ENCODE measurements at regions not wholly inside any gene's neighbourhood (a gene's known extent, or its start where the extent isn't known, plus 50 kb on each side); places are given as distances from the start of the nearest gene placed in this dataset.
"Not testable (repeated sequence)": the region's sequence is repeated elsewhere in the genome, so short reads cannot be mapped to it uniquely, and the experiment has no call there.

GRCh38 chr1:60847855-60848582, 234.3 kb upstream of the NFIA start:
- no peak for DNase-seq

GRCh38 chr1:60847391-60847790, 235.0 kb upstream of the NFIA start:
- no peak for DNase-seq

GRCh38 chr1:60845659-60846058, 236.7 kb upstream of the NFIA start:
- DNase-seq, result not testable (repeated sequence)

GRCh38 chr1:60842304-60842703, 240.1 kb upstream of the NFIA start:
- DNase-seq, result no peak

GRCh38 chr1:60841116-60842046, 241.0 kb upstream of the NFIA start:
- DNase-seq, result no peak

GRCh38 chr1:60840476-60840875, 241.9 kb upstream of the NFIA start:
- DNase-seq, result not testable (repeated sequence)

GRCh38 chr1:60835649-60836048, 246.7 kb upstream of the NFIA start:
- DNase-seq, result no peak

GRCh38 chr1:60833173-60833572, 249.2 kb upstream of the NFIA start:
- no peak for DNase-seq

GRCh38 chr1:60832367-60832766, 250.0 kb upstream of the NFIA start:
- DNase-seq, result no peak

GRCh38 chr1:60831780-60832179, 250.6 kb upstream of the NFIA start:
- DNase-seq, result no peak

- no peak for DNase-seq
These were observed 253.4 kb upstream of the NFIA start for GRCh38 chr1:60828944-60829343.

GRCh38 chr1:60826320-60827094, 255.9 kb upstream of the NFIA start:
- DNase-seq, result no peak

- no peak for DNase-seq
These were observed 256.8 kb upstream of the NFIA start for GRCh38 chr1:60825593-60825992.

GRCh38 chr1:60823151-60823550, 259.2 kb upstream of the NFIA start:
- DNase-seq, result no peak

- DNase-seq, result no peak
These were observed 260.1 kb upstream of the NFIA start for GRCh38 chr1:60822252-60822651.

GRCh38 chr1:60821156-60821555, 261.2 kb upstream of the NFIA start:
- DNase-seq, result no peak

- DNase-seq, result no peak
These were observed 263.2 kb upstream of the NFIA start for GRCh38 chr1:60818969-60819701.

GRCh38 chr1:60813071-60813470, 269.3 kb upstream of the NFIA start:
- DNase-seq, result no peak

GRCh38 chr1:60809204-60809980, 273.0 kb upstream of the NFIA start:
- DNase-seq, result no peak

GRCh38 chr1:60808676-60809075, 273.7 kb upstream of the NFIA start:
- DNase-seq, result no peak

GRCh38 chr1:60802884-60803283, 279.5 kb upstream of the NFIA start:
- no peak for DNase-seq

GRCh38 chr1:60797351-60797750, 285.0 kb upstream of the NFIA start:
- no peak for DNase-seq

Data from NCI-H1694 (cell line).